Liver (tissue), 8 donors: ENCODE measurements at regions not wholly inside any gene's neighbourhood (a gene's known extent, or its start where the extent isn't known, plus 50 kb on each side); places are given as distances from the start of the nearest gene placed in this dataset.

Experiments
- DNase-seq: peaks from one replicate; pipeline ENCODE4 v3.0.0-alpha.2; 2017; ENCODE audit warnings: low spot score
- H3K27ac ChIP-seq, 2 donors: one replicate each; pipeline ENCODE4 v1.7.0; 2013; ENCODE audit warnings: inconsistent platforms in 2 of 2, low read length in 2 of 2, control low read depth in 1 of 2, low read depth in 1 of 2, mild to moderate bottlenecking in 1 of 2
- H3K27me3 ChIP-seq, 4 donors: one replicate each; pipeline versions ENCODE4 v1.6.1 to v1.7.0; 2013; ENCODE audit warnings: low read length in 3 of 4, inconsistent platforms in 1 of 4, mild to moderate bottlenecking in 1 of 4, moderate library complexity in 1 of 4; ENCODE audit not compliant: control insufficient read depth in 4 of 4, insufficient read depth in 4 of 4
- H3K36me3 ChIP-seq, 4 donors: one replicate each; pipeline versions ENCODE4 v1.6.1 to v1.7.0; 2013; ENCODE audit warnings: low read length in 3 of 4, mild to moderate bottlenecking in 3 of 4, low read depth in 1 of 4, moderate library complexity in 1 of 4; ENCODE audit not compliant: control insufficient read depth in 4 of 4, insufficient read depth in 3 of 4
- H3K4me1 ChIP-seq, 4 donors: one replicate each; pipeline versions ENCODE4 v1.6.1 to v1.7.0; 2013; ENCODE audit warnings: low read length in 3 of 4, mild to moderate bottlenecking in 3 of 4, moderate library complexity in 1 of 4; ENCODE audit not compliant: control insufficient read depth in 4 of 4, insufficient read depth in 4 of 4
- H3K4me3 ChIP-seq, 3 donors: one replicate each; pipeline versions ENCODE4 v1.6.1 to v1.7.0; 2013; ENCODE audit warnings: low read length in 3 of 3, control low read depth in 1 of 3, low read depth in 1 of 3, mild to moderate bottlenecking in 1 of 3
- H3K9ac ChIP-seq, 2 donors: one replicate each; pipeline ENCODE4 v1.7.0; 2013; ENCODE audit warnings: low read length in 2 of 2, mild to moderate bottlenecking in 2 of 2, moderate library complexity in 2 of 2, control low read depth in 1 of 2, low read depth in 1 of 2
- H3K9me3 ChIP-seq, 4 donors: one replicate each; pipeline versions ENCODE4 v1.6.1 to v1.7.0; 2013; ENCODE audit warnings: low read length in 3 of 4; ENCODE audit not compliant: control insufficient read depth in 4 of 4
- ATF3 ChIP-seq: IDR thresholded peaks from 2 replicates; pipeline ENCODE4 v1.6.1; 2016; ENCODE audit warnings: antibody characterized with exemption
- CTCF ChIP-seq: fragments of 150-350 bp; IDR thresholded peaks from 2 replicates; pipeline ENCODE4 v1.5.1; 2017; ENCODE audit warnings: improper control_type of control experiment, low read depth, low read length; ENCODE audit not compliant: missing input control
- EGR1 ChIP-seq, 2 donors: IDR thresholded peaks; 2 replicates each; pipeline ENCODE4 v1.6.1; 2016 to 2018; ENCODE audit warnings: antibody characterized with exemption in 2 of 2, low read depth in 2 of 2
- FOXA1 ChIP-seq: IDR thresholded peaks from 2 replicates; pipeline ENCODE4 v1.6.1; 2016; ENCODE audit warnings: antibody characterized with exemption
- FOXA2 ChIP-seq: IDR thresholded peaks from 2 replicates; pipeline ENCODE4 v1.6.1; 2016; ENCODE audit warnings: antibody characterized with exemption
- GABPA ChIP-seq, 2 donors: IDR thresholded peaks in 1 of 2; conservative IDR thresholded peaks in 1 of 2; 2 replicates each; pipeline ENCODE4 v1.6.1; 2016; ENCODE audit warnings: antibody characterized with exemption in 2 of 2, mild to moderate bottlenecking in 1 of 2, moderate library complexity in 1 of 2
- HNF4A ChIP-seq, 2 donors: conservative IDR thresholded peaks; 2 replicates each; pipeline ENCODE4 v1.6.1; 2016; ENCODE audit warnings: antibody characterized with exemption in 2 of 2, mild to moderate bottlenecking in 2 of 2
- HNF4G ChIP-seq: IDR thresholded peaks from 2 replicates; pipeline ENCODE4 v1.6.1; 2016; ENCODE audit warnings: antibody characterized with exemption
- JUND ChIP-seq, 2 donors: IDR thresholded peaks; 2 replicates each; pipeline ENCODE4 v1.6.1; 2016; ENCODE audit warnings: antibody characterized with exemption in 2 of 2
- NR2F2 ChIP-seq: IDR thresholded peaks from 2 replicates; pipeline ENCODE4 v1.6.1; 2016; ENCODE audit warnings: antibody characterized with exemption
- RAD21 ChIP-seq, 2 donors: IDR thresholded peaks; 2 replicates each; pipeline ENCODE4 v1.6.1; 2016; ENCODE audit warnings: antibody characterized with exemption in 2 of 2, mild to moderate bottlenecking in 2 of 2
- RXRA ChIP-seq, 2 donors: IDR thresholded peaks; 2 replicates each; pipeline ENCODE4 v1.6.1; 2017 to 2018; ENCODE audit warnings: antibody characterized with exemption in 2 of 2, mild to moderate bottlenecking in 1 of 2
- SP1 ChIP-seq: IDR thresholded peaks from 2 replicates; pipeline ENCODE4 v1.6.1; 2018; ENCODE audit warnings: antibody characterized with exemption, mild to moderate bottlenecking
- TAF1 ChIP-seq: conservative IDR thresholded peaks from 2 replicates; pipeline ENCODE4 v1.6.1; 2016; ENCODE audit warnings: antibody characterized with exemption, mild to moderate bottlenecking
- YY1 ChIP-seq: IDR thresholded peaks from 2 replicates; pipeline ENCODE4 v1.6.1; 2016; ENCODE audit warnings: antibody characterized with exemption, mild to moderate bottlenecking
- WGBS: extraction: QIAGEN DNeasy Blood & Tissue Kit; methylation state at CpG from one replicate; pipeline ENCODE4 v1.1.7; 2013; 5-methylcytosine and 5-hydroxymethylcytosine counted together
- TF ChIP-seq, protein P1 (sequence below): IDR thresholded peaks from 2 replicates; pipeline ENCODE4 v1.6.1; 2016; ENCODE audit warnings: antibody characterized with exemption, mild to moderate bottlenecking
- TF ChIP-seq, protein P2 (sequence below): IDR thresholded peaks from 2 replicates; pipeline ENCODE4 v1.6.1; 2016; ENCODE audit warnings: antibody characterized with exemption
- TF ChIP-seq, protein P3 (sequence below): IDR thresholded peaks from 2 replicates; pipeline ENCODE4 v1.6.1; 2016; ENCODE audit warnings: antibody characterized with exemption
- donor health status: healthy.
- donor health status: healthy.
- donor health status: healthy.
- donor health status: healthy.
- donor health status: healthy.

GRCh38 chr16:6160871-6161270 is 1063.3 kb upstream of the EEF2KMT start:
- Histone ChIP-seq H3K4me3 (no peak overlapping the region), H3K27ac (no peak overlapping the region), H3K36me3 (no peaks in the 10 kb centered on the region), H3K9me3 (no peaks in the 10 kb centered on the region), H3K4me1 (no peaks in the 10 kb centered on the region), H3K27me3 (no peaks in the 10 kb centered on the region), H3K9ac (no peak overlapping the region)
- 76% methylated on average over 10 of the region's 10 CpGs for WGBS
- TF ChIP-seq, protein P1, sequence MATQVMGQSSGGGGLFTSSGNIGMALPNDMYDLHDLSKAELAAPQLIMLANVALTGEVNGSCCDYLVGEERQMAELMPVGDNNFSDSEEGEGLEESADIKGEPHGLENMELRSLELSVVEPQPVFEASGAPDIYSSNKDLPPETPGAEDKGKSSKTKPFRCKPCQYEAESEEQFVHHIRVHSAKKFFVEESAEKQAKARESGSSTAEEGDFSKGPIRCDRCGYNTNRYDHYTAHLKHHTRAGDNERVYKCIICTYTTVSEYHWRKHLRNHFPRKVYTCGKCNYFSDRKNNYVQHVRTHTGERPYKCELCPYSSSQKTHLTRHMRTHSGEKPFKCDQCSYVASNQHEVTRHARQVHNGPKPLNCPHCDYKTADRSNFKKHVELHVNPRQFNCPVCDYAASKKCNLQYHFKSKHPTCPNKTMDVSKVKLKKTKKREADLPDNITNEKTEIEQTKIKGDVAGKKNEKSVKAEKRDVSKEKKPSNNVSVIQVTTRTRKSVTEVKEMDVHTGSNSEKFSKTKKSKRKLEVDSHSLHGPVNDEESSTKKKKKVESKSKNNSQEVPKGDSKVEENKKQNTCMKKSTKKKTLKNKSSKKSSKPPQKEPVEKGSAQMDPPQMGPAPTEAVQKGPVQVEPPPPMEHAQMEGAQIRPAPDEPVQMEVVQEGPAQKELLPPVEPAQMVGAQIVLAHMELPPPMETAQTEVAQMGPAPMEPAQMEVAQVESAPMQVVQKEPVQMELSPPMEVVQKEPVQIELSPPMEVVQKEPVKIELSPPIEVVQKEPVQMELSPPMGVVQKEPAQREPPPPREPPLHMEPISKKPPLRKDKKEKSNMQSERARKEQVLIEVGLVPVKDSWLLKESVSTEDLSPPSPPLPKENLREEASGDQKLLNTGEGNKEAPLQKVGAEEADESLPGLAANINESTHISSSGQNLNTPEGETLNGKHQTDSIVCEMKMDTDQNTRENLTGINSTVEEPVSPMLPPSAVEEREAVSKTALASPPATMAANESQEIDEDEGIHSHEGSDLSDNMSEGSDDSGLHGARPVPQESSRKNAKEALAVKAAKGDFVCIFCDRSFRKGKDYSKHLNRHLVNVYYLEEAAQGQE: no peak
- TF ChIP-seq GABPA (IDR thresholded peaks at IDR 0.05 in 1 of 2, conservative IDR thresholded peaks at IDR 0.05 in 1 of 2): no peak
- TF ChIP-seq, protein P2, sequence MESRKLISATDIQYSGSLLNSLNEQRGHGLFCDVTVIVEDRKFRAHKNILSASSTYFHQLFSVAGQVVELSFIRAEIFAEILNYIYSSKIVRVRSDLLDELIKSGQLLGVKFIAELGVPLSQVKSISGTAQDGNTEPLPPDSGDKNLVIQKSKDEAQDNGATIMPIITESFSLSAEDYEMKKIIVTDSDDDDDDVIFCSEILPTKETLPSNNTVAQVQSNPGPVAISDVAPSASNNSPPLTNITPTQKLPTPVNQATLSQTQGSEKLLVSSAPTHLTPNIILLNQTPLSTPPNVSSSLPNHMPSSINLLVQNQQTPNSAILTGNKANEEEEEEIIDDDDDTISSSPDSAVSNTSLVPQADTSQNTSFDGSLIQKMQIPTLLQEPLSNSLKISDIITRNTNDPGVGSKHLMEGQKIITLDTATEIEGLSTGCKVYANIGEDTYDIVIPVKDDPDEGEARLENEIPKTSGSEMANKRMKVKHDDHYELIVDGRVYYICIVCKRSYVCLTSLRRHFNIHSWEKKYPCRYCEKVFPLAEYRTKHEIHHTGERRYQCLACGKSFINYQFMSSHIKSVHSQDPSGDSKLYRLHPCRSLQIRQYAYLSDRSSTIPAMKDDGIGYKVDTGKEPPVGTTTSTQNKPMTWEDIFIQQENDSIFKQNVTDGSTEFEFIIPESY: no peak
- no peak for TF ChIP-seq EGR1 (IDR thresholded peaks at IDR 0.05; ENCODE audit: low read depth in 2 of 2)
- no peak for TF ChIP-seq FOXA2
- TF ChIP-seq YY1: no peak
- TF ChIP-seq CTCF: no peak
- no peak for TF ChIP-seq RAD21 (IDR thresholded peaks at IDR 0.05)
- no peak for TF ChIP-seq JUND (IDR thresholded peaks at IDR 0.05)
- no peak for TF ChIP-seq RXRA (IDR thresholded peaks at IDR 0.05)
- TF ChIP-seq FOXA1: no peak
- TF ChIP-seq HNF4G: no peak
- TF ChIP-seq HNF4A (conservative IDR thresholded peaks at IDR 0.05): no peak
- TF ChIP-seq NR2F2: no peak
- no peak for TF ChIP-seq TAF1
- TF ChIP-seq ATF3: no peak
- TF ChIP-seq, protein P3, sequence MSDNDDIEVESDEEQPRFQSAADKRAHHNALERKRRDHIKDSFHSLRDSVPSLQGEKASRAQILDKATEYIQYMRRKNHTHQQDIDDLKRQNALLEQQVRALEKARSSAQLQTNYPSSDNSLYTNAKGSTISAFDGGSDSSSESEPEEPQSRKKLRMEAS: no peak
- no peak for TF ChIP-seq SP1
- DNase-seq: no peak

DNA sequence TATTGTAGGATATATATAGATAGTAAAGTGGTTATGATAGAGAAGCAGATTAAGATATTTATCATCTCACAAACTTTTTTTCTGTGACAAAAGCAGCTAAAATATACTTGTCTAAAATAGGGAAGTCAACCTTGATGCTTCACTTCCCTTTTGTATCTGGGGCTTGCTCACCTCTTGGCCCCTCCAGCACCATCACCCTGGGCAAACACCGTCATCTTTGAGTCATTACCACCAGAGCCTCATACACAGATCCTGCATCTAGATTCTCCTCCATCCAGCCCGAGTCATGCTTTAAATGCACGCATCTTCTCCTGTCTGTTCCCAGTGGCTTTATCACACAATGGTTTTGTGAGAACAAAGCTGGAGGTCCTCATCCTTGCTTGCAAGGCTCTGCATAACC is 1062.7 kb upstream of the EEF2KMT start:
- no peaks in the 10 kb centered on the region for H3K27me3 ChIP-seq
- H3K4me3 ChIP-seq: no peak overlapping the region
- H3K4me1 ChIP-seq: no peaks in the 10 kb centered on the region
- 78% methylated on average over 3 of the region's 3 CpGs for WGBS
- H3K36me3 ChIP-seq: no peaks in the 10 kb centered on the region
- TF ChIP-seq TAF1 (no peak), HNF4A (conservative IDR thresholded peaks at IDR 0.05) (no peak), RAD21 (IDR thresholded peaks at IDR 0.05) (no peak)
- TF ChIP-seq, protein P2: no peak
- TF ChIP-seq, protein P3: no peak
- H3K9me3 ChIP-seq: no peaks in the 10 kb centered on the region
- DNase-seq: no peak
- no peak overlapping the region for H3K9ac ChIP-seq
- no peak overlapping the region for H3K27ac ChIP-seq
